SK-N-SH treated with all-trans-retinoic acid at 6 μM for 48 hours (cell line): ENCODE measurements at regions not wholly inside any gene's neighbourhood (a gene's known extent, or its start where the extent isn't known, plus 50 kb on each side); places are given as distances from the start of the nearest gene placed in this dataset.

Source experiments
- ATAC-seq: fragments of 200-7000 bp; cut with Tn5 transposase; 3 replicates; pipeline ENCODE4 v1.9.1; 2020; ENCODE audit warnings: mild to moderate bottlenecking, moderate library complexity
- ARNTL ChIP-seq: fragments of 450-650 bp; formaldehyde crosslinking; IDR thresholded peaks from 2 replicates; pipeline ENCODE4 v1.5.0; 2020; ENCODE audit warnings: low read depth, mild to moderate bottlenecking, moderate library complexity, borderline replicate concordance
- BACH2 ChIP-seq: fragments of 250-450 bp; sonication (Bioruptor Pico); IDR thresholded peaks from 2 replicates; pipeline ENCODE4 v1.9.0; 2021; ENCODE audit warnings: mild to moderate bottlenecking, borderline replicate concordance
- CREB5 ChIP-seq: fragments of 250-450 bp; sonication (Bioruptor Pico); IDR thresholded peaks from 2 replicates; pipeline ENCODE4 v1.5.1; 2020; ENCODE audit warnings: low read depth, mild to moderate bottlenecking, moderate library complexity
- CSRNP3 ChIP-seq: fragments of 250-450 bp; sonication (Bioruptor Pico); IDR thresholded peaks from 2 replicates; pipeline ENCODE4 v1.5.1; 2021; ENCODE audit warnings: mild to moderate bottlenecking, moderate library complexity
- ESRRG ChIP-seq: fragments of 250-450 bp; sonication (Bioruptor Pico); IDR thresholded peaks from 2 replicates; pipeline ENCODE4 v1.6.1; 2021; ENCODE audit warnings: mild to moderate bottlenecking
- GLIS3 ChIP-seq: fragments of 250-450 bp; sonication (Bioruptor Pico); IDR thresholded peaks from 2 replicates; pipeline ENCODE4 v1.5.0; 2020; ENCODE audit warnings: mild to moderate bottlenecking, moderate library complexity
- ISL1 ChIP-seq: fragments of 250-450 bp; sonication (Bioruptor Pico); IDR thresholded peaks from 2 replicates; pipeline ENCODE4 v2.1.2; 2022; ENCODE audit warnings: mild to moderate bottlenecking, moderate library complexity
- OSR1 ChIP-seq: fragments of 250-450 bp; sonication (Bioruptor Pico); IDR thresholded peaks from 2 replicates; pipeline ENCODE4 v1.8.0; 2022; ENCODE audit warnings: moderate library complexity, mild to moderate bottlenecking, inconsistent platforms
- PATZ1 ChIP-seq: fragments of 250-450 bp; sonication (Bioruptor Pico); IDR thresholded peaks from 2 replicates; pipeline ENCODE4 v1.8.0; 2020; ENCODE audit warnings: mild to moderate bottlenecking, moderate library complexity, borderline replicate concordance
- POU6F1 ChIP-seq: fragments of 250-450 bp; sonication (Bioruptor Pico); IDR thresholded peaks from 2 replicates; pipeline ENCODE4 v1.8.0; 2021; ENCODE audit warnings: low read depth, mild to moderate bottlenecking, moderate library complexity, borderline replicate concordance
- PPARA ChIP-seq: fragments of 250-450 bp; sonication (Bioruptor Pico); IDR thresholded peaks from 2 replicates; pipeline ENCODE4 v1.5.0; 2020; ENCODE audit warnings: mild to moderate bottlenecking, borderline replicate concordance
- RARB ChIP-seq: fragments of 250-450 bp; sonication (Bioruptor Pico); IDR thresholded peaks from 2 replicates; pipeline ENCODE4 v1.8.0; 2021; ENCODE audit warnings: mild to moderate bottlenecking, moderate library complexity
- SNAI2 ChIP-seq: fragments of 250-450 bp; sonication (Bioruptor Pico); IDR thresholded peaks from 2 replicates; pipeline ENCODE4 v1.5.0; 2020; ENCODE audit warnings: mild to moderate bottlenecking, moderate library complexity
- TCF4 ChIP-seq: fragments of 250-450 bp; sonication (Bioruptor Pico); IDR thresholded peaks from 2 replicates; pipeline ENCODE4 v1.8.0; 2021; ENCODE audit warnings: mild to moderate bottlenecking, moderate library complexity, borderline replicate concordance
- TOX ChIP-seq: fragments of 250-450 bp; sonication (Bioruptor Pico); IDR thresholded peaks from 2 replicates; pipeline ENCODE4 v1.8.0; 2021; ENCODE audit warnings: mild to moderate bottlenecking, moderate library complexity, borderline replicate concordance
- TSHZ2 ChIP-seq: fragments of 250-450 bp; sonication (Bioruptor Pico); IDR thresholded peaks from 2 replicates; pipeline ENCODE4 v1.5.0; 2020; ENCODE audit warnings: mild to moderate bottlenecking, moderate library complexity
- ZFP3 ChIP-seq: fragments of 250-450 bp; sonication (Bioruptor Pico); IDR thresholded peaks from 2 replicates; pipeline ENCODE4 v1.5.0; 2020; ENCODE audit warnings: mild to moderate bottlenecking, moderate library complexity
- ZFP30 ChIP-seq: fragments of 450-650 bp; formaldehyde crosslinking; IDR thresholded peaks from 2 replicates; pipeline ENCODE4 v1.5.0; 2022; ENCODE audit warnings: mild to moderate bottlenecking, moderate library complexity
- ZNF565 ChIP-seq: fragments of 450-650 bp; formaldehyde crosslinking; conservative IDR thresholded peaks from 2 replicates; pipeline ENCODE4 v1.5.0; 2020; ENCODE audit warnings: low read depth, mild to moderate bottlenecking, moderate library complexity
- ZNF70 ChIP-seq: fragments of 450-650 bp; formaldehyde crosslinking; IDR thresholded peaks from 2 replicates; pipeline ENCODE4 v1.5.0; 2020; ENCODE audit warnings: mild to moderate bottlenecking, moderate library complexity
- ZNF8 ChIP-seq: fragments of 450-650 bp; formaldehyde crosslinking; IDR thresholded peaks from 2 replicates; pipeline ENCODE4 v1.5.0; 2020; ENCODE audit warnings: mild to moderate bottlenecking, moderate library complexity

GRCh38 chr6:22917344-22917743 is 348.0 kb downstream of the HDGFL1 start (continued):
- no peak; the same call in 1 of the 2 replicates for TF ChIP-seq TSHZ2 (CRISPR knock-in tag)

- TF ChIP-seq OSR1 (CRISPR knock-in tag), result no peak
- TF ChIP-seq CREB5 (CRISPR knock-in tag), result no peak
- no peak for TF ChIP-seq ZFP3 (CRISPR knock-in tag)
- TF ChIP-seq ISL1 (CRISPR knock-in tag), result no peak
- no peak for TF ChIP-seq CSRNP3 (CRISPR knock-in tag)
- TF ChIP-seq RARB (CRISPR knock-in tag), result no peak
- TF ChIP-seq TCF4 (CRISPR knock-in tag), result no peak
- no peak for TF ChIP-seq ZNF565
- TF ChIP-seq SNAI2 (CRISPR knock-in tag), result no peak
- TF ChIP-seq TSHZ2 (CRISPR knock-in tag), result no peak
- no peak for TF ChIP-seq ARNTL (CRISPR knock-in tag)
- no peak for TF ChIP-seq ESRRG
- TF ChIP-seq PATZ1 (CRISPR knock-in tag), result no peak
- no peak for TF ChIP-seq TOX (CRISPR knock-in tag)
- TF ChIP-seq PPARA, result no peak
- TF ChIP-seq, all 23 proteins: peak for 0
- ATAC-seq, result no peak
Observed at GRCh38 chr6:22921828-22922227, 352.5 kb downstream of the HDGFL1 start.

GRCh38 chr6:22925304-22925835 is 356.0 kb downstream of the HDGFL1 start:
- no peak for ATAC-seq
- TF ChIP-seq BACH2 (CRISPR knock-in tag), result no peak
- no peak for TF ChIP-seq ZNF8 (CRISPR knock-in tag)
- no peak for TF ChIP-seq OSR1 (CRISPR knock-in tag)
- TF ChIP-seq GLIS3, result no peak
- no peak for TF ChIP-seq ISL1 (CRISPR knock-in tag)
- TF ChIP-seq ZFP30 (CRISPR knock-in tag), result no peak
- TF ChIP-seq POU6F1, result no peak
- TF ChIP-seq PPARA, result no peak
- TF ChIP-seq CREB5 (CRISPR knock-in tag), result no peak
- TF ChIP-seq PATZ1 (CRISPR knock-in tag), result no peak
- no peak for TF ChIP-seq ESRRG
- no peak for TF ChIP-seq ZNF70
